K562 (cell line): ENCODE measurements at regions not wholly inside any gene's neighbourhood (a gene's known extent, or its start where the extent isn't known, plus 50 kb on each side); places are given as distances from the start of the nearest gene placed in this dataset.

Experiments
- ATAC-seq: fragments of 200-7000 bp; cut with Tn5 transposase; 3 replicates; pipeline ENCODE4 v1.9.1; 2020; ENCODE audit warnings: moderate library complexity
- BruUV-seq: library from RNA; stranded (reverse); fragments of 400-500 nt; replicated peaks from 2 replicates; lab custom pipeline; 2021; lab: Mats Ljungman, UMichigan
- CTCF ChIA-PET: fragments of 300-600 bp; formaldehyde crosslinking; extraction: SDS; loops from one replicate; lab custom pipeline; 2021; ENCODE audit warnings: low intra/inter-chr PET ratio; lab: Yijun Ruan, JAX
- POLR2A ChIA-PET: fragments of 300-600, 350-650 bp; sonication (Branson Sonifier 250); formaldehyde crosslinking; extraction: SDS; loops from one replicate; lab custom pipeline; 2021; ENCODE audit warnings: antibody characterized with exemption, inconsistent platforms; lab: Yijun Ruan, JAX
- DNase-seq, 4 experiments: peaks; one replicate each; pipeline versions ENCODE4 v3.0.0 to v3.0.0-alpha.2; 2011 to 2018; ENCODE audit warnings: low spot score in 3 of 4, mixed read lengths in 3 of 4; ENCODE audit errors: extremely low read depth in 1 of 4
- FAIRE-seq: peaks from 2 replicates; lab custom pipeline; 2011; peaks lifted over from hg19 to GRCh38; lab: Jason Lieb, UNC
- H2AFZ ChIP-seq: 2 replicates; pipeline ENCODE4 v1.6.0; 2011; ENCODE audit warnings: low read depth, low read length, control low read depth, inconsistent platforms
- H3K27ac ChIP-seq: fragments of 200-600 bp; 3 replicates; pipeline ENCODE4 v1.8.0; 2011; ENCODE audit warnings: low read depth, mild to moderate bottlenecking, control low read depth, inconsistent platforms, low read length, moderate library complexity, mixed read lengths; ENCODE audit errors: extremely low read depth
- H3K27me3 ChIP-seq, 2 experiments: fragments of 300-600 bp in 1 of 2; 2 replicates in 1 of 2; 3 replicates in 1 of 2; pipeline versions ENCODE4 v1.6.0 to v1.8.0; 2011; ENCODE audit warnings: inconsistent platforms in 2 of 2, low read length in 2 of 2, mild to moderate bottlenecking in 1 of 2, mixed read lengths in 1 of 2, moderate library complexity in 1 of 2; ENCODE audit not compliant: control insufficient read depth in 2 of 2, insufficient read depth in 2 of 2
- H3K36me3 ChIP-seq: fragments of 300-600 bp; 3 replicates; pipeline ENCODE4 v1.8.0; 2011; ENCODE audit warnings: mild to moderate bottlenecking, low read length, inconsistent platforms; ENCODE audit not compliant: control insufficient read depth, insufficient read depth
- H3K4me1 ChIP-seq, 2 experiments: fragments of 200-600 bp in 1 of 2; replicated peaks in 1 of 2; 2 replicates in 1 of 2; 3 replicates in 1 of 2; pipeline versions ENCODE4 v1.5.1 to v1.8.0; 2011; ENCODE audit warnings: inconsistent platforms in 2 of 2, low read length in 2 of 2, mild to moderate bottlenecking in 1 of 2, mixed read lengths in 1 of 2, moderate library complexity in 1 of 2; ENCODE audit not compliant: control insufficient read depth in 2 of 2, insufficient read depth in 2 of 2
- H3K4me2 ChIP-seq: 2 replicates; pipeline ENCODE4 v1.6.1; 2011; ENCODE audit warnings: low read length, control low read depth, inconsistent platforms, mixed read lengths; ENCODE audit not compliant: insufficient read depth
- H3K4me3 ChIP-seq: fragments of 200-600 bp; sonication (generic), shearing (Covaris generic); 2 replicates; pipeline ENCODE4 v1.5.1; 2016; ENCODE audit warnings: control low read depth, inconsistent platforms
- H3K79me2 ChIP-seq: fragments of 200-600 bp; 3 replicates; pipeline ENCODE4 v1.8.0; 2011; ENCODE audit warnings: low read length, inconsistent platforms; ENCODE audit not compliant: control insufficient read depth, insufficient read depth
- H3K9ac ChIP-seq, 2 experiments: 2 replicates each; pipeline versions ENCODE4 v1.6.0 to v1.6.1; 2011; ENCODE audit warnings: low read depth in 2 of 2, low read length in 2 of 2, control low read depth in 1 of 2, inconsistent platforms in 1 of 2, mild to moderate bottlenecking in 1 of 2, mixed read lengths in 1 of 2; ENCODE audit not compliant: insufficient read depth in 1 of 2
- H3K9me1 ChIP-seq: one replicate; pipeline ENCODE4 v1.6.0; 2011; ENCODE audit warnings: inconsistent platforms, mild to moderate bottlenecking, low read length, moderate library complexity; ENCODE audit not compliant: control insufficient read depth, insufficient read depth
- H3K9me3 ChIP-seq: replicated peaks from 2 replicates; pipeline ENCODE4 v1.5.1; 2011; ENCODE audit warnings: low read depth, low read length, inconsistent platforms; ENCODE audit not compliant: control insufficient read depth, insufficient read depth
- H4K20me1 ChIP-seq: replicated peaks from 2 replicates; pipeline ENCODE4 v1.6.1; 2011; ENCODE audit warnings: low read length, inconsistent platforms, mixed read lengths; ENCODE audit not compliant: control insufficient read depth, insufficient read depth
- CEBPG ChIP-seq, 3 experiments: fragments of 200-800 bp in 1 of 3; sonication (Bioruptor generic) in 1 of 3; sonication (generic) in 1 of 3; formaldehyde crosslinking in 1 of 3; IDR thresholded peaks in 2 of 3; conservative IDR thresholded peaks in 1 of 3; 2 replicates each; pipeline versions ENCODE4 v1.6.1 to v1.8.0; 2016 to 2022; ENCODE audit warnings: missing compliant biosample characterization in 2 of 3, missing genetic modification characterization in 2 of 3, mild to moderate bottlenecking in 1 of 3, missing genetic modification reagents in 1 of 3
- LCOR ChIP-seq: sonication (generic); formaldehyde crosslinking; IDR thresholded peaks from 2 replicates; pipeline ENCODE4 v1.8.0; 2022; ENCODE audit warnings: mild to moderate bottlenecking, missing genetic modification reagents
- SMAD4 ChIP-seq: fragments of 250-450 bp; sonication (Bioruptor Pico); conservative IDR thresholded peaks from 2 replicates; pipeline ENCODE4 v1.8.0; 2021; ENCODE audit warnings: inconsistent platforms, mild to moderate bottlenecking, moderate library complexity
- WGBS: fragments of 100-300 bp; shearing (Covaris generic); methylation state at CpG from one replicate; pipeline ENCODE4 v1.1.6; 2016; ENCODE audit warnings: low coverage, mixed read lengths; ENCODE audit not compliant: insufficient coverage; ENCODE audit errors: missing lambda C conversion rate; 5-methylcytosine and 5-hydroxymethylcytosine counted together
- in situ Hi-C: fragments of 300-500 bp; cut with MboI; formaldehyde crosslinking; loops from 4 replicates; pipeline ENCODE4 v1.15.0; 2018; ENCODE audit warnings: inconsistent platforms, mixed read lengths
- intact Hi-C: fragments of 100-400 bp; cut with micrococcal nuclease; formaldehyde crosslinking; loops from 2 replicates; pipeline ENCODE4 v1.14.2; 2022
- TF ChIP-seq, protein P1 (sequence below): sonication (generic); formaldehyde crosslinking; IDR thresholded peaks from 2 replicates; pipeline ENCODE4 v1.8.1; 2023; ENCODE audit warnings: missing genetic modification reagents, mild to moderate bottlenecking, borderline replicate concordance

DNA sequence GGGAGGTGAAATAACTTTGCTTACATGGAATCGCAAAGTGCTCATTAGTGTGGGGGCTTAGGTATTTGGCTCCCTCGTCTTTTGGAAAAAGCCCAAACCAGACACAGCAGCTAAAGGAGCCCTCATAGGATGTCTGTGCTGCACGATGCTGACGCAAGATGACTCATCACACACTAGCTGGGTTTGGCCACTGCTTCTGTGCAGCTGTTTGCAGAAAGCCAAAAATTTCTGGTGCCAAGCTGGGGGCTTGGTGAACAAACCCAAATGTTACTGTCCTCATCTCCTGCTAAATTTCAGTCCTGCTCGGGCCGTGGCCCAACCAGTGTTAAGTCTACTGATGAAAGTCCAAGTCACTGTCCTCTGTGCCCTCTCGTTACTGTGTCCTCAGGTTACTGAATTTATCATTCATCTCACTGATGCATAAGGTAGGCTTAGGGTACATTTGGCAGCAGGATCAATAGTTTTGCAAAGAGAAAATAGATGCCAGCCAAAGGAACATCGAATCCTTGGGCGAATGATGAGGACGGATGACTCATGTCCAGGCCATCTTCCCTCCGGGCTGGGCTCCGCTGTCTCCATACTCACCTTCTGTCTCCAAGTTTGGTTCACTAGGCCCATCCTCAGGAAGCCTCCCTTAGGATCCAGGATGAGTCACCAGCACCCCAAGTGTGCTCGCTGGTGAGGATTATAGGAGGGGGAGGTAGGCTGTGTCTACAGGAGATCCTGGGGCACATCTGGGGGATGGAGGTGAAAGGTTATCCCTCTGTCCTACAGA, 177.7 kb downstream of the ADSS2 start (continued):
- TF ChIP-seq CEBPG (CRISPR knock-in tag; IDR thresholded peaks at IDR 0.05) (no peak), CEBPG (tag; conservative IDR thresholded peaks at IDR 0.05 in 1 of 2, IDR thresholded peaks at IDR 0.05 in 1 of 2) (peak in 1 of 2 experiments; percentile 22; a peak in 1 of 4 replicates), SMAD4 (CRISPR knock-in tag) (0 out of 2 replicates have a peak, but pooled peaks have one; percentile 27), LCOR (CRISPR knock-in tag) (0 out of 2 replicates have a peak, but pooled peaks have one; percentile 3)

DNA sequence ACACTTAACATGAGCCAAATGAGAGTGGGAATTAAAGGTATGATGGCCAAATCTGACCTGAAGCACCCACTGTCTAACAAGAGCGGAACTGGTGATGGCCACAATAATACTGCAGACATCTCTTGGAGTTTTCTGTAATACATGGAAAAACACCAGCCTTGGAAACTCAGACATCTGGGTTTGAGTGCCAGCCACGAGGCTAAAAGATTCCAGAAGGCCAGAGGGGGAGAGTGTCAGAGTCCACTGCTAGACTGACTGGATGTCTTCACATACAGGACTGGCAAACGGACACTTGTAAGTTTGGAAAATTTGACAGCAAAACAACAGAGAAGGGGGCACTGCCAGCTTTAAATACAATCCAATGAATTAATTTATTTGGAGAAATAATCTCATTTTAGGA, 175.1 kb downstream of the ADSS2 start:
- H3K4me2 ChIP-seq = no peak overlapping the region
- no peaks in the 10 kb centered on the region for H3K79me2 ChIP-seq
- peaks cover 6 to 12% of the 10 kb centered on the region in 2 experiments; a peak in 4 of 5 replicates for H3K4me1 ChIP-seq
- H3K4me3 ChIP-seq = no peak overlapping the region
- H3K27me3 ChIP-seq = peaks cover 3 to 10% of the 10 kb centered on the region in 2 experiments; a peak in 3 of 5 replicates
- H3K9me3 ChIP-seq = no peaks in the 10 kb centered on the region
- BruUV-seq = no TSS peak
- H2AFZ ChIP-seq = no peak overlapping the region
- ChIA-PET POLR2A (no interaction called here), CTCF (no interaction called here)
- H4K20me1 ChIP-seq = no peaks in the 10 kb centered on the region
- H3K9ac ChIP-seq = no peak overlapping the region
- TF ChIP-seq, protein P1, sequence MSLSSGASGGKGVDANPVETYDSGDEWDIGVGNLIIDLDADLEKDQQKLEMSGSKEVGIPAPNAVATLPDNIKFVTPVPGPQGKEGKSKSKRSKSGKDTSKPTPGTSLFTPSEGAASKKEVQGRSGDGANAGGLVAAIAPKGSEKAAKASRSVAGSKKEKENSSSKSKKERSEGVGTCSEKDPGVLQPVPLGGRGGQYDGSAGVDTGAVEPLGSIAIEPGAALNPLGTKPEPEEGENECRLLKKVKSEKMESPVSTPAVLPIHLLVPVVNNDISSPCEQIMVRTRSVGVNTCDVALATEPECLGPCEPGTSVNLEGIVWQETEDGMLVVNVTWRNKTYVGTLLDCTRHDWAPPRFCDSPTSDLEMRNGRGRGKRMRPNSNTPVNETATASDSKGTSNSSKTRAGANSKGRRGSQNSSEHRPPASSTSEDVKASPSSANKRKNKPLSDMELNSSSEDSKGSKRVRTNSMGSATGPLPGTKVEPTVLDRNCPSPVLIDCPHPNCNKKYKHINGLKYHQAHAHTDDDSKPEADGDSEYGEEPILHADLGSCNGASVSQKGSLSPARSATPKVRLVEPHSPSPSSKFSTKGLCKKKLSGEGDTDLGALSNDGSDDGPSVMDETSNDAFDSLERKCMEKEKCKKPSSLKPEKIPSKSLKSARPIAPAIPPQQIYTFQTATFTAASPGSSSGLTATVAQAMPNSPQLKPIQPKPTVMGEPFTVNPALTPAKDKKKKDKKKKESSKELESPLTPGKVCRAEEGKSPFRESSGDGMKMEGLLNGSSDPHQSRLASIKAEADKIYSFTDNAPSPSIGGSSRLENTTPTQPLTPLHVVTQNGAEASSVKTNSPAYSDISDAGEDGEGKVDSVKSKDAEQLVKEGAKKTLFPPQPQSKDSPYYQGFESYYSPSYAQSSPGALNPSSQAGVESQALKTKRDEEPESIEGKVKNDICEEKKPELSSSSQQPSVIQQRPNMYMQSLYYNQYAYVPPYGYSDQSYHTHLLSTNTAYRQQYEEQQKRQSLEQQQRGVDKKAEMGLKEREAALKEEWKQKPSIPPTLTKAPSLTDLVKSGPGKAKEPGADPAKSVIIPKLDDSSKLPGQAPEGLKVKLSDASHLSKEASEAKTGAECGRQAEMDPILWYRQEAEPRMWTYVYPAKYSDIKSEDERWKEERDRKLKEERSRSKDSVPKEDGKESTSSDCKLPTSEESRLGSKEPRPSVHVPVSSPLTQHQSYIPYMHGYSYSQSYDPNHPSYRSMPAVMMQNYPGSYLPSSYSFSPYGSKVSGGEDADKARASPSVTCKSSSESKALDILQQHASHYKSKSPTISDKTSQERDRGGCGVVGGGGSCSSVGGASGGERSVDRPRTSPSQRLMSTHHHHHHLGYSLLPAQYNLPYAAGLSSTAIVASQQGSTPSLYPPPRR (CRISPR knock-in tag) = no peak
- H3K9me1 ChIP-seq = no peaks in the 10 kb centered on the region
- no peak for ATAC-seq
- in situ Hi-C loops = no loop called here
- H3K27ac ChIP-seq = no peak overlapping the region
- no peak for DNase-seq
- no peak for FAIRE-seq
- intact Hi-C loops = no loop called here
- H3K36me3 ChIP-seq = no peaks in the 10 kb centered on the region
- WGBS = 9% methylated on average over 3 of the region's 3 CpGs
